HL-60 (cell line): ENCODE measurements at regions not wholly inside any gene's neighbourhood (a gene's known extent, or its start where the extent isn't known, plus 50 kb on each side); places are given as distances from the start of the nearest gene placed in this dataset.

Experiments used
- DNase-seq, 2 experiments: peaks; one replicate each; pipeline ENCODE4 v3.0.0-alpha.2; 2010 to 2020; ENCODE audit warnings: low read depth in 1 of 2, low spot score in 1 of 2
- H3K27ac ChIP-seq: fragments of 250-450 bp; sonication (Bioruptor Pico); replicated peaks from 2 replicates; pipeline ENCODE4 v1.5.1; 2020; ENCODE audit warnings: mild to moderate bottlenecking, moderate library complexity
- H3K27me3 ChIP-seq: fragments of 250-450 bp; sonication (Bioruptor Pico); 2 replicates; pipeline ENCODE4 v1.5.1; 2021; ENCODE audit warnings: mild to moderate bottlenecking, moderate library complexity; ENCODE audit not compliant: insufficient read depth, poor library complexity, severe bottlenecking
- H3K4me3 ChIP-seq: replicated peaks from 2 replicates; pipeline ENCODE4 v1.5.1; 2011; ENCODE audit warnings: mild to moderate bottlenecking, control low read depth, low read length; ENCODE audit not compliant: insufficient read depth
- GABPA ChIP-seq: IDR thresholded peaks from 2 replicates; pipeline ENCODE4 v1.6.1; 2012; ENCODE audit warnings: low read depth
- POLR2AphosphoS5 ChIP-seq: IDR thresholded peaks from 2 replicates; pipeline ENCODE4 v1.6.1; 2012; ENCODE audit warnings: low read depth
- SPI1 ChIP-seq: IDR thresholded peaks from 2 replicates; pipeline ENCODE4 v1.6.1; 2012; ENCODE audit warnings: low read depth, mild to moderate bottlenecking, borderline replicate concordance
- TF ChIP-seq, protein P1 (sequence below): IDR thresholded peaks from 2 replicates; pipeline ENCODE4 v1.6.1; 2012; ENCODE audit warnings: low read depth; ENCODE audit not compliant: insufficient replicate concordance
- TF ChIP-seq, protein P2 (sequence below): IDR thresholded peaks from one replicate; pipeline ENCODE4 v1.5.1; 2011; ENCODE audit warnings: low read length, control low read depth, inconsistent platforms; ENCODE audit not compliant: insufficient read depth

DNA sequence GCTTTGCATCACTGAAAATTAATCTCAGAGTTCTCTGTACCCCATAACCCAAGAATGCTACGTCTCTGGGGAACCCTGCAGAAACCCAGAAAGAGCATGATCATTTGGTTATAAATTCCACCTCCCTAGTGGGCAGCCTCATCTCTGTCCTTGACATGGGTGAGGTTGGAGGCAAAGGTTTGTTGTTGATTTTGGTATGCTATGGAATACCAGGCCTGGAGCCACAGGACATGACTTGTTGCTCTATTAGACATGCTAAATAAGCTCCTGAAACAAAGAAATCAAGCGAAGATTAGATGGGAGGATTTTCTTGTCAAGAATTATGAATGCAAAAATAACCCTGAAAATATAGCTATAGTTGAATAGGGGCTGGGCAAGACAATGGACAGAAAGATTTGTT, 197.4 kb upstream of the CAMK1G start:
- DNase-seq = no peak
- no peak overlapping the region for H3K4me3 ChIP-seq
- no peak overlapping the region for H3K27ac ChIP-seq
- no peaks in the 10 kb centered on the region for H3K27me3 ChIP-seq
- no peak for TF ChIP-seq POLR2AphosphoS5
- no peak for TF ChIP-seq GABPA
- no peak for TF ChIP-seq SPI1
- TF ChIP-seq, protein P1, sequence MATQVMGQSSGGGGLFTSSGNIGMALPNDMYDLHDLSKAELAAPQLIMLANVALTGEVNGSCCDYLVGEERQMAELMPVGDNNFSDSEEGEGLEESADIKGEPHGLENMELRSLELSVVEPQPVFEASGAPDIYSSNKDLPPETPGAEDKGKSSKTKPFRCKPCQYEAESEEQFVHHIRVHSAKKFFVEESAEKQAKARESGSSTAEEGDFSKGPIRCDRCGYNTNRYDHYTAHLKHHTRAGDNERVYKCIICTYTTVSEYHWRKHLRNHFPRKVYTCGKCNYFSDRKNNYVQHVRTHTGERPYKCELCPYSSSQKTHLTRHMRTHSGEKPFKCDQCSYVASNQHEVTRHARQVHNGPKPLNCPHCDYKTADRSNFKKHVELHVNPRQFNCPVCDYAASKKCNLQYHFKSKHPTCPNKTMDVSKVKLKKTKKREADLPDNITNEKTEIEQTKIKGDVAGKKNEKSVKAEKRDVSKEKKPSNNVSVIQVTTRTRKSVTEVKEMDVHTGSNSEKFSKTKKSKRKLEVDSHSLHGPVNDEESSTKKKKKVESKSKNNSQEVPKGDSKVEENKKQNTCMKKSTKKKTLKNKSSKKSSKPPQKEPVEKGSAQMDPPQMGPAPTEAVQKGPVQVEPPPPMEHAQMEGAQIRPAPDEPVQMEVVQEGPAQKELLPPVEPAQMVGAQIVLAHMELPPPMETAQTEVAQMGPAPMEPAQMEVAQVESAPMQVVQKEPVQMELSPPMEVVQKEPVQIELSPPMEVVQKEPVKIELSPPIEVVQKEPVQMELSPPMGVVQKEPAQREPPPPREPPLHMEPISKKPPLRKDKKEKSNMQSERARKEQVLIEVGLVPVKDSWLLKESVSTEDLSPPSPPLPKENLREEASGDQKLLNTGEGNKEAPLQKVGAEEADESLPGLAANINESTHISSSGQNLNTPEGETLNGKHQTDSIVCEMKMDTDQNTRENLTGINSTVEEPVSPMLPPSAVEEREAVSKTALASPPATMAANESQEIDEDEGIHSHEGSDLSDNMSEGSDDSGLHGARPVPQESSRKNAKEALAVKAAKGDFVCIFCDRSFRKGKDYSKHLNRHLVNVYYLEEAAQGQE = no peak
- TF ChIP-seq, protein P2, sequence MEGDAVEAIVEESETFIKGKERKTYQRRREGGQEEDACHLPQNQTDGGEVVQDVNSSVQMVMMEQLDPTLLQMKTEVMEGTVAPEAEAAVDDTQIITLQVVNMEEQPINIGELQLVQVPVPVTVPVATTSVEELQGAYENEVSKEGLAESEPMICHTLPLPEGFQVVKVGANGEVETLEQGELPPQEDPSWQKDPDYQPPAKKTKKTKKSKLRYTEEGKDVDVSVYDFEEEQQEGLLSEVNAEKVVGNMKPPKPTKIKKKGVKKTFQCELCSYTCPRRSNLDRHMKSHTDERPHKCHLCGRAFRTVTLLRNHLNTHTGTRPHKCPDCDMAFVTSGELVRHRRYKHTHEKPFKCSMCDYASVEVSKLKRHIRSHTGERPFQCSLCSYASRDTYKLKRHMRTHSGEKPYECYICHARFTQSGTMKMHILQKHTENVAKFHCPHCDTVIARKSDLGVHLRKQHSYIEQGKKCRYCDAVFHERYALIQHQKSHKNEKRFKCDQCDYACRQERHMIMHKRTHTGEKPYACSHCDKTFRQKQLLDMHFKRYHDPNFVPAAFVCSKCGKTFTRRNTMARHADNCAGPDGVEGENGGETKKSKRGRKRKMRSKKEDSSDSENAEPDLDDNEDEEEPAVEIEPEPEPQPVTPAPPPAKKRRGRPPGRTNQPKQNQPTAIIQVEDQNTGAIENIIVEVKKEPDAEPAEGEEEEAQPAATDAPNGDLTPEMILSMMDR = no peak

DNA sequence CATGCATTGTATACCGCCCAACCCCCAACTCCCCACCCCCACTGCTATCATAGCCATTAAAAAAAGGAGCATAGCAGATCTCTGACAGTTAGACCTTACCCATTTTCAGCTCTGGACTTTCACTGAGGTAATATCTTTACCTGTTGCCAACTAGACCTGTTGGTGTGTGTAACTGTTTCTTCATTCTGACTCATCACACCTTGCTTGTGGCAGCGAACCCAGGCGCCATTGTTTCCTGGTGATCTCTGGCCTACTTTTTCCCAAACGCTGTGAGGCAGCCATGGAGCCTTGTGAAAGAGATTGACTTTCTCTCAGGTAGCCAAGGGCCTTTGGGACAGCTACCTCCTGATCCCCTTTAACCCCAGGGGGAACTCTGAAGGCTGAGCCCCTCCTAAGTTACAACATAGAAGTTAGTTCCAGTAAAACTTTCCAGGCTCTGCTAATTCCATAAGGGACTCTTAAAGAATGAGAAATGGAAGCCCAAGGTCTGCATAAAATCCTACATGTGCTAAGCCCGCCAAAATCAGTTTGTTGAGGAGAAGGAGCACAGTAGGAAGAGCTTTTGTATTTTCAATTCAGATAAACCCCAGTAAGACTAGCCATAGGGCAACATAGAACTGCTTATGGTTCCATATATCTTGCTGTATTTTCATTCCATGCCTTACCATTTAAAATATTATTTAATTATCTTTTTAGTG, 196.1 kb upstream of the CAMK1G start:
- TF ChIP-seq SPI1 = no peak
- TF ChIP-seq, protein P1 = no peak
- no peak for TF ChIP-seq POLR2AphosphoS5
- TF ChIP-seq, protein P2 = no peak
- no peak for TF ChIP-seq GABPA
- no peak overlapping the region for H3K4me3 ChIP-seq
- DNase-seq = no peak
- no peak overlapping the region for H3K27ac ChIP-seq
- H3K27me3 ChIP-seq = no peaks in the 10 kb centered on the region

DNA sequence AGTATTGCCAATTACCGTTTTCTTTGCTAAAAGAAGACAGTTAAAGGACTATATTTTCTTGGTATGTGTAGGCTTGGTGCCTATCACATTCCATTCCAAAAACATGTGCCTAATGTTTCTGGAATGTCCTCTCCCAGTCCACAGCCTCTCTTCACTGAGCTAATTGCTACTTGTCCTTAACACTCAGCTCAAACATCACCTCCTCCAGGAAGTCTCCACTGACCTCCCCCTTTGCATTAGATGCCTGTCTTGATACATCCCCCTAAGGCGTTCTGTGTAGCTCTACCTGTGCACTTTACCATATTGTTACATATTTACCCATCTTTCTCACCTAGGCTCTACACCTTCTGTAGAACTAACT, 195.6 kb upstream of the CAMK1G start:
- Histone ChIP-seq H3K27me3 (no peaks in the 10 kb centered on the region), H3K4me3 (no peak overlapping the region), H3K27ac (no peak overlapping the region)
- TF ChIP-seq, protein P1 = no peak
- TF ChIP-seq GABPA (no peak), SPI1 (no peak), POLR2AphosphoS5 (no peak)
- TF ChIP-seq, protein P2 = no peak
- no peak for DNase-seq
